Panc1 (cell line): ENCODE measurements at regions not wholly inside any gene's neighbourhood (a gene's known extent, or its start where the extent isn't known, plus 50 kb on each side); places are given as distances from the start of the nearest gene placed in this dataset.

ENCODE experiments used
- ATAC-seq: fragments of 200-7000 bp; cut with Tn5 transposase; 2 replicates; pipeline ENCODE4 v1.9.1; 2020; ENCODE audit warnings: mild to moderate bottlenecking, moderate library complexity
- BruUV-seq: library from RNA; stranded (reverse); fragments of 400-500 nt; replicated peaks from 2 replicates; lab custom pipeline; 2021; lab: Mats Ljungman, UMichigan
- CTCF ChIA-PET: fragments of 300-600 bp; sonication (Branson Sonifier 250); formaldehyde crosslinking; loops from one replicate; lab custom pipeline; 2022; ENCODE audit warnings: antibody characterized with exemption; lab: Charles Lee
- POLR2A ChIA-PET: fragments of 300-600 bp; sonication (Branson Sonifier 250); formaldehyde crosslinking; loops from one replicate; lab custom pipeline; 2022; ENCODE audit warnings: antibody characterized with exemption; lab: Charles Lee
- DNase-seq: peaks from one replicate; pipeline ENCODE4 v3.0.0-alpha.2; 2010; ENCODE audit warnings: low read depth, low spot score
- H3K27ac ChIP-seq: 2 replicates; pipeline ENCODE4 v1.5.1; 2011; ENCODE audit warnings: mild to moderate bottlenecking, low read length, inconsistent platforms
- H3K27me3 ChIP-seq: fragments of 200-500 bp; sonication (Bioruptor generic); 2 replicates; pipeline ENCODE4 v1.6.0; 2014; ENCODE audit warnings: low read length, inconsistent platforms; ENCODE audit not compliant: control insufficient read depth, insufficient read depth
- H3K36me3 ChIP-seq: fragments of 200-500 bp; sonication (Bioruptor generic); 2 replicates; pipeline ENCODE4 v1.5.1; 2014; ENCODE audit warnings: inconsistent platforms, mild to moderate bottlenecking, low read length, moderate library complexity; ENCODE audit not compliant: control insufficient read depth, insufficient read depth
- H3K4me1 ChIP-seq: 2 replicates; pipeline ENCODE4 v1.5.1; 2011; ENCODE audit warnings: inconsistent platforms, mild to moderate bottlenecking, low read length, moderate library complexity; ENCODE audit not compliant: control insufficient read depth, insufficient read depth
- H3K4me3 ChIP-seq, 2 experiments: 2 replicates each; pipeline ENCODE4 v1.5.1; 2011 to 2012; ENCODE audit warnings: low read depth in 2 of 2, low read length in 2 of 2, mild to moderate bottlenecking in 2 of 2, inconsistent platforms in 1 of 2, moderate library complexity in 1 of 2
- H3K9me3 ChIP-seq: fragments of 200-500 bp; sonication (Bioruptor generic); 2 replicates; pipeline ENCODE4 v1.5.1; 2014; ENCODE audit warnings: low read depth, mild to moderate bottlenecking, inconsistent platforms, low read length, moderate library complexity; ENCODE audit not compliant: control insufficient read depth, insufficient read depth
- CTCF ChIP-seq: fragments of 450-650 bp; IDR thresholded peaks from 2 replicates; pipeline ENCODE4 v1.5.1; 2017; ENCODE audit warnings: mild to moderate bottlenecking
- POLR2AphosphoS5 ChIP-seq: IDR thresholded peaks from 2 replicates; pipeline ENCODE4 v1.6.1; 2012; ENCODE audit warnings: mild to moderate bottlenecking, low read depth, low read length, moderate library complexity
- REST ChIP-seq, 2 experiments: IDR thresholded peaks; 2 replicates each; pipeline ENCODE4 v1.6.1; 2011 to 2012; ENCODE audit warnings: low read depth in 2 of 2, control low read depth in 1 of 2, low read length in 1 of 2, mild to moderate bottlenecking in 1 of 2, moderate library complexity in 1 of 2; ENCODE audit not compliant: insufficient read depth in 1 of 2
- SIN3A ChIP-seq: IDR thresholded peaks from 2 replicates; pipeline ENCODE4 v1.6.1; 2012; ENCODE audit warnings: low read depth, mild to moderate bottlenecking, low read length, moderate library complexity, borderline replicate concordance; ENCODE audit not compliant: insufficient read depth
- TCF7L2 ChIP-seq: IDR thresholded peaks from 2 replicates; pipeline ENCODE4 v1.6.1; 2011; ENCODE audit warnings: mild to moderate bottlenecking, low read depth, low read length, inconsistent platforms
- in situ Hi-C: cut with HindIII; loops from 2 replicates; pipeline ENCODE4 v1.10.0; 2016; ENCODE audit warnings: low sequenced_read_pairs, low pct_unique_long_range_greater_than_20kb
- intact Hi-C: fragments of 100-400 bp; cut with micrococcal nuclease; formaldehyde crosslinking; loops from one replicate; pipeline ENCODE4 v1.10.0; 2022; ENCODE audit not compliant: unreplicated experiment

GRCh38 chr9:105993116-105993854, 298.9 kb downstream of the TMEM38B start:
- Histone ChIP-seq H3K4me3 (no peak overlapping the region), H3K36me3 (no peaks in the 10 kb centered on the region), H3K27ac (no peak overlapping the region), H3K27me3 (no peaks in the 10 kb centered on the region), H3K9me3 (no peaks in the 10 kb centered on the region), H3K4me1 (no peaks in the 10 kb centered on the region)
- no TSS peak for BruUV-seq
- TF ChIP-seq REST (IDR thresholded peaks at IDR 0.05; ENCODE audit: insufficient read depth in 1 of 2, low read depth in 2 of 2, low read length in 1 of 2), result no peak
- no peak for TF ChIP-seq TCF7L2
- TF ChIP-seq CTCF, result no peak
- no peak for TF ChIP-seq POLR2AphosphoS5
- no peak for TF ChIP-seq SIN3A
- CTCF ChIA-PET, result no interaction called here
- intact Hi-C loops, result no loop called here
- POLR2A ChIA-PET, result no interaction called here
- in situ Hi-C loops, result no loop called here
- DNase-seq (no peak), ATAC-seq (no peak)

- Histone ChIP-seq H3K9me3 (no peaks in the 10 kb centered on the region), H3K4me1 (no peaks in the 10 kb centered on the region), H3K27me3 (no peaks in the 10 kb centered on the region), H3K27ac (no peak overlapping the region), H3K36me3 (no peaks in the 10 kb centered on the region), H3K4me3 (no peak overlapping the region)
- intact Hi-C loops, result no loop called here
- no TSS peak for BruUV-seq
- ATAC-seq (no peak), DNase-seq (no peak)
- ChIA-PET POLR2A (no interaction called here), CTCF (no interaction called here)
- TF ChIP-seq POLR2AphosphoS5 (no peak), CTCF (no peak), SIN3A (no peak), TCF7L2 (no peak), REST (IDR thresholded peaks at IDR 0.05; ENCODE audit: insufficient read depth in 1 of 2, low read depth in 2 of 2, low read length in 1 of 2) (no peak)
- in situ Hi-C loops, result no loop called here
Measured at GRCh38 chr9:105993921-105994715, 299.8 kb downstream of the TMEM38B start.
